ENCODE measurements at regions not wholly inside any gene's neighbourhood (a gene's known extent, or its start where the extent isn't known, plus 50 kb on each side); places are given as distances from the start of the nearest gene placed in this dataset.
"Not testable (repeated sequence)": the region's sequence is repeated elsewhere in the genome, so short reads cannot be mapped to it uniquely, and the experiment has no call there.

DNA sequence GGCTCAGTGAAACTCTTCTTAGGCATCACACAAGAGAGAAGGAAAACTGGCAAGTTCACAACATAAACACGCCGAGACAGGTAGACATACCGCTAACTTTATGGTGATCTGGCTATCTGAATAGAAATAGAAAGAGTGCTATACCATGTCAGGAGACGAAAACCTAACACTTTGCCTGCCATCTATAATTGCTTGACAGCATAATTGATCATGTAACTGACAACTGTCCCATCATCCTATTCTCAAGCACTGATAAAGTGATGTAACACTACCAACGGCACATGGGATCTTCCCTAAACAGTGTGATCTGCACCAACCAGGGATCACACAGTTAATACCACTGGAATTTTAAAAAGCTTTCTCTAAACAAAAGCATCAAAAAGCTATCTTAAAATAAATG lies 270.9 kb upstream of the NSMCE3 start:
- no peak for DNase-seq (ENCODE audit: low spot score in 2 of 2)
- H3K27ac Mint-ChIP-seq = no peak overlapping the region
- H3K36me3 Mint-ChIP-seq = no peaks in the 10 kb centered on the region
- no peak for ATAC-seq
- H3K9me3 Mint-ChIP-seq = peaks cover 0 to 3% of the 10 kb centered on the region in 2 donors

DNA sequence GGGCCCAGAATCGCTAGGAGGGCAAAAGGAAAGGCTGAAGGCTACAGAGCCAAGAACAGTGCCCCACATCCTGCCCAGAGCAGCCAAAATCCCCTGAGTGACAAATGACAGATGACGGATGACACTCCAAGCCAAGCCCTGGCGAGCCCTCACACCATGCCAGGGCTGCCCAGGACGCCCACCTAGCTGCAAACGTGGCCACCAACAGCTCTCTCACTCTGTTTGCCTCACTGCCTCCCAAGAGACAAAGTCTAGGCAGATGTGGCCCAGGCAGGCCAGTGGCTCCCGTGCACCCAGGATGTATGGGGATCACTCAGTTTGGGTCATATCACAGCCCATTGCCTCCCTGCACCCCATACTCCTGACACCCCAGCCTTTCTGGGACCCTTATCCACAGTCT lies 270.1 kb upstream of the NSMCE3 start:
- no peak for ATAC-seq
- no peaks in the 10 kb centered on the region for H3K9me3 Mint-ChIP-seq
- H3K36me3 Mint-ChIP-seq = no peaks in the 10 kb centered on the region
- no peak overlapping the region for H3K27ac Mint-ChIP-seq
- no peak for DNase-seq (ENCODE audit: low spot score in 2 of 2)

DNA sequence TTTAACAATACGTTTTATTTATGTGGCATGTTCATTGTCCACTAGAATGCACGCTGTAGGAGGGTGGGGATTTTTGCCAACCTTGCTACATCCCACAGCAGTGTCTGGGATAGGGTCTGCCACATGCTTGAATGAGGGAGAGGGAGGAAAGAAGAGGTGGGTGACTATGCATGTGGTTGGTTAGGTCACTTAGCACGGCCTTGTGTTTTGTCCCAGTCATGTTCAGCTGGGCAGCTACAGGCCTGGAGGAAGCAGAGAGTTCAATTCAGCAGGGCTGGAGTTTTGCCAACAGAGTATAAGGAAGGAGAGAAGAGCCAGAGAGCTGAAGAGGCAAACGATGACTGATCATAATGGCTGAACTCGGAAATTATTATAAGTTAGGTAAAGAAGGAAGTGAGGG lies 268.4 kb upstream of the NSMCE3 start:
- DNase-seq (ENCODE audit: low spot score in 2 of 2) (no peak), ATAC-seq (no peak)
- no peaks in the 10 kb centered on the region for H3K9me3 Mint-ChIP-seq
- H3K36me3 Mint-ChIP-seq = no peaks in the 10 kb centered on the region
- no peak overlapping the region for H3K27ac Mint-ChIP-seq

DNA sequence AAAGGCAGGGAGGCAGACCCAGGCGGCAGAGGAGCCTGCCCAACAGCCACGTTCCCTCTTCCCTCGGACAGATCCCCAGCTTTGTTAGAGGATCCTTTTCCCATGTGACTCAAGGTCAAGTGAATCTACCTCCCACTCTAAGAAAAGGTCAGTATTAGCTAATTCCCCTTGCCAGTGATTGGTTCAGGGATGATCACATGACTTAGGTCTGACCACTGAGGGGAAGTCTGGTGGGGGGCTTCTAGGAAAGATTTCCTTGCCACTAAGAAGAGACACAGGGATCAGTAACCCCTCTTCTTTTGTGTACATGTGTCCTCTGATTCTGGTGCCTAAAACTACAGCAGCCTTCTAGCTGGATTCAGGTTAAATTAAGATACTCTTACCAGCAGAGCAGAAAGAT lies 266.3 kb upstream of the NSMCE3 start:
- DNase-seq (ENCODE audit: low spot score in 2 of 2) (no peak), ATAC-seq (no peak)
- no peak overlapping the region for H3K27ac Mint-ChIP-seq
- no peaks in the 10 kb centered on the region for H3K9me3 Mint-ChIP-seq
- H3K36me3 Mint-ChIP-seq = no peaks in the 10 kb centered on the region

DNA sequence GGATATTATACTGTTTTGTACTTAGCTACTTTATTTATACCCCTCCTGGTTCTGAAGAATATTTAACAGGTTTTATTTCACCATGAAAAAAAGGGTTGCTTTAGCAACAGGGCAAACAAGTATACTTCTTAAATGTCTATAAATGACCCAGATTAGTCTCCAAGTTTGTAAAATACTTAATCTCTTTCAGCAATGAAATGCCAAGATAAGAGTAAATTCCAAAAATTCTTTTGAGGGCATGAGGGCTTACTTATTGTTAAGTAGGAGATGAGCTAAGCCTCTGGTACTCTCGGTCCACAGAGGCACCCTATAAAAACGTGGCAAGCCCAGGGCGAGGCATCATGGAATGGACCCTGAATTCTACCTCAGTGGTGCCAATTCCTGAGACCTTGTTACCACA lies 264.8 kb upstream of the NSMCE3 start:
- no peaks in the 10 kb centered on the region for H3K9me3 Mint-ChIP-seq
- ATAC-seq (no peak), DNase-seq (ENCODE audit: low spot score in 2 of 2) (no peak)
- H3K36me3 Mint-ChIP-seq = no peaks in the 10 kb centered on the region
- no peak overlapping the region for H3K27ac Mint-ChIP-seq

DNA sequence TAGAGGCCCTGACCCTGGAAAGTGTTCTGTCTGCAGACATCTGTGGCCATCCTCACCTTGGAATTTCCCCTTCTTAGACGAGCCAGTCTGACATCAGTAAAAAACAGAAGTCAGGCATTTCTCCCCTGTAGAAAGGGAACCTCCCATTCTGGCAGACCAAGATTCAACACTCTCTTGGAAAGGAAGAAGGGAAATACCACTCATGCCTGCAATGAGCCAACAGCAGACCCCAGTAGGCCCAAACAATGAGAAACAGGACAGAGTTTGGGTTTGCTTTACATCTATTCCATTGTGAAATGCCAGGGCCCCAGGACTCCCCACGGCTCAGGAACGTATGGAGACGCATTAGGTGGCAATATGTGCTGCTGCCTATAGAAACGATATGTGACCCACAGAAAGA lies 264.0 kb upstream of the NSMCE3 start:
- no peak for DNase-seq (ENCODE audit: low spot score in 2 of 2)
- no peaks in the 10 kb centered on the region for H3K36me3 Mint-ChIP-seq
- H3K27ac Mint-ChIP-seq = no peak overlapping the region
- H3K9me3 Mint-ChIP-seq = no peaks in the 10 kb centered on the region
- ATAC-seq = no peak

DNA sequence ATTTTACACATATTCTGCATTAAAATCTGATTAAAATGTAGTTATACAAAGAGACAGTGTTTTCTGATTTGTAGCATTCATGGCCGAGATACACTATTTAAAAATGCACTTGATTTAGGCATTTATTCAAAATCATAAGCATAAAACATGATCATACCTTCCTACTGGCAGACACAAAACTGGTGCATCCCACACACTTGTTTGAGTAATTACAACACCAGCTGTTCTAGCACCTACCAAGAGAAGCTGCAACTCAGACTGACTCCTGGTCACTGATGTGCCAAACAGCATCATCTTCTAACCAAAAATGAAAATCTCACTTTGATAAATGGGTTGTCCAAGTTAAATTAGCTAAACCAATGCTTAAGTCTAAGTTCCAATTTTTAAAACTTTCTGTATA lies 262.7 kb upstream of the NSMCE3 start:
- no peak for DNase-seq (ENCODE audit: low spot score in 2 of 2)
- no peaks in the 10 kb centered on the region for H3K9me3 Mint-ChIP-seq
- ATAC-seq = no peak
- no peaks in the 10 kb centered on the region for H3K36me3 Mint-ChIP-seq
- no peak overlapping the region for H3K27ac Mint-ChIP-seq

DNA sequence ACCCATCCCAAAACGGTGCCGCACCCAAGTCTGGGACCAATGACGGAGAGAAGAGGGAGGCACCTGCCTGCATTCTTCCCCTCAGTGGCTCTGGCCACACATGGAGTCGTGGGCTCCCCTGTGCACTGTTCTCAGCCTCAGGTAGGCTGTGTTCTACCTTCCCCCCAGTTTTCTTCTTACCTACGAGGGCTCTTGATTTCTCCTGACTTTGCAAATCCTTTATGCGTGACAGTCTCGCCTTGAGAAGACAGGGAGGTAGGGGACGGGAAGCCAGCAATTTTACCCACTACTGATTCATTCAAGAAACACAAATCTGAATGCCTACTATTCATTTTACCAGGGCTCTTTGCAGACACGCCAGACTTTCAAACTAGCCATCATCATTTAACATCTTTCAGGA lies 261.3 kb upstream of the NSMCE3 start:
- H3K27ac Mint-ChIP-seq = no peak overlapping the region
- ATAC-seq (no peak), DNase-seq (ENCODE audit: low spot score in 2 of 2) (no peak)
- no peaks in the 10 kb centered on the region for H3K36me3 Mint-ChIP-seq
- no peaks in the 10 kb centered on the region for H3K9me3 Mint-ChIP-seq

DNA sequence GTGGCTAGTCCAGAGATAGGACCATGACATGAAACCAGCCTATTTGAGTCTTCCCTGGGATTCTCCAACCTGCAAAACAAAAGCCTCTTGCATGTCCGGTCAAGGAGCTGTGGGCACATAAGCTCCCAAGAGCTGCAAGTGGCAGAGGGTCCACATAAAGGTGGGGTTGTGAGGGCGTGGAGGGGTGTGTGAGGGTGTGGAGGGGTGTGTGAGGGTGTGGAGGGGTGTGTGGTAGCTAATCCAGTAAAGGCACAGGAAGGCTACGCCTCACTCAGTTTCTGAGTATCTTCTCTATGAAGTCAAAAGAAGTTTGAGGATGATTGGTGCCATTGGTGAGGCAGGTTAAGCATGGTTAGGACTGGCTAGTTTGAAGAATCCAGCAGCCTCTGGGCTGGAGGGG lies 259.4 kb upstream of the NSMCE3 start:
- H3K27ac Mint-ChIP-seq = no peak overlapping the region
- ATAC-seq (no peak), DNase-seq (ENCODE audit: low spot score in 2 of 2) (no peak)
- H3K36me3 Mint-ChIP-seq = no peaks in the 10 kb centered on the region
- no peaks in the 10 kb centered on the region for H3K9me3 Mint-ChIP-seq

DNA sequence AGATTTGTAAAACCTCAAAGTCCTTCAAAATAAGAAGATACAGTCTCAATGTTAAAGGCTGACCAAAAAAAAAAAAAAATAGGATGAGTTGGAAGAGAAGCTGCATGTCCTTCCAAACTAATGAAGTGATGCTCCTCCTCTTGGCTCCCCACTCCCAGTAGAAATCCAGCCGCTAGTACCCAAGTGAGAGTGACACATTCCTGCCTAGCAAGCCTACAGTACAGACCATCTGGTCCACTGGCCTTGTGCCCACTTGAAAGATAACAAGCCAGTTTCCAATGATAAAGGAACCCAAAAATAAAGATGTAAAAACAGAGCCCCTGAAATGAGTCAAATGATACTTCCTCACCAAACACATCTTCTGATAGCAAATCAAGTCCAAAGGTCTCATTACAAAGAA lies 258.7 kb upstream of the NSMCE3 start:
- no peaks in the 10 kb centered on the region for H3K36me3 Mint-ChIP-seq
- ATAC-seq = no peak
- H3K9me3 Mint-ChIP-seq = no peaks in the 10 kb centered on the region
- no peak for DNase-seq (ENCODE audit: low spot score in 2 of 2)
- H3K27ac Mint-ChIP-seq = no peak overlapping the region

DNA sequence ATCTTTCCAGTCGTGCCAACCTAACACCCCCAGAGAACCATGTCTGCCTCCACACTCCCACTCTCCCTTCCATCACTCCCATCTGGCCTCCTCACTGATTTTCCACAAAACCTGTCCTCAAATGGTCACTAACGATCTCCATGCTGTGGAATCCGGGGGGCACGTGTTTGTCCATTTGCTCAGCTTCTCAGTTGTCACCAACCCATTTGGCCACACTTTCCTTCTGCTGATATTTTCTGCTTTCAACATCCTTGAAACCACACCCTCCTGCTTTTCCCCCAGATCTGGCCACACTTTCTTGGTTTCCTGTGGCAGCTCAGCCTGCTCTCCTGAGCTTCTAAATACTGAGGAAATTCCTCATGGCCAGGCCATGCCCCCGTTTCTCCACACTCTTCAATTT lies 257.2 kb upstream of the NSMCE3 start:
- DNase-seq (ENCODE audit: low spot score in 2 of 2) = no peak
- no peaks in the 10 kb centered on the region for H3K9me3 Mint-ChIP-seq
- H3K27ac Mint-ChIP-seq = peak overlapping the region in 1 of 2 donors; percentile 62
- ATAC-seq = no peak
- no peaks in the 10 kb centered on the region for H3K36me3 Mint-ChIP-seq

DNA sequence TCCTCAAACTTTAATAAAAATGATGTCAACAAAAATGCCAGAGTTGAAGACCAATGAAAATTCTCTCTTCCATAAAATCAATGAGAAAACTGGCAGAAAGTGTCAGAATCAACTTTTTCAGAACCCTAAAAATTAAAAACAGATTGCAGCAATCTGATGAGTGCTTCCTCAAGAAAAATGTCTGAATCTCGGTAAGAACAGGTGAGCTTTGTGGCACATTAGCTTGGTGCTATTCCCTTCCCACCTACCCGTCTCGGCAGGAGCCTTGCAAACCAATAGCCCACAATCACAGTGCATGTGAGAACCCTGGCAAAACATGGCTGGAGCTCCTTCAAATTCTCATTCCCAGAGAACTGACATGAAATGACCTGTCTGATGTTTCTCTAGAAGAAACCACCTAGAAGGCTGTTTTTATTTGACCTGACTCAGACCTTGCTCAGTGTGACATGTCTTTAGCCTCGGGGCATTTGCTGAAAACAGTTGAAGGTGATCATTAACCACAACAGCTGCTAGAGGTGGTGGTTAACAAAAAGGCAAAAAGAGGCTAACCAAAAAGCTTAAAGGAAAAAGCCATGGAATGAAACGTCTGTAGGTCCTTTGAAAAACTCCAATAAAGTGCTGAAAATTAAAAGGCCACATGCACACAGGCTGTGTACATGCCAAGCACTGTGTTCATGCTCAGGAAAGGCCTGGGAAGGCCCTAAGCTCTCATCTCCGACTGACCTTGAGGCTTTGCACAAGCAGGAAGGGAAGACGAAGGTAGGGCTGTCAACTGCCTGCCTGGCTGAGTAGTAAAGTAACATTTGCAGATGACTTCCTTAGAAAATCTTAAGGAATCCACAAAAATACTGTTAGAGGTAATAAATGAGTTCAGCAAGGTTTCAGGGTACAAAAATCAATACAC lies 253.0 kb upstream of the NSMCE3 start:
- ATAC-seq (no peak), DNase-seq (ENCODE audit: low spot score in 2 of 2) (no peak)
- H3K9me3 Mint-ChIP-seq = peaks cover 11 to 13% of the 10 kb centered on the region in 2 donors
- no peak overlapping the region for H3K27ac Mint-ChIP-seq
- H3K36me3 Mint-ChIP-seq = peaks cover 0 to 7% of the 10 kb centered on the region in 2 donors

DNA sequence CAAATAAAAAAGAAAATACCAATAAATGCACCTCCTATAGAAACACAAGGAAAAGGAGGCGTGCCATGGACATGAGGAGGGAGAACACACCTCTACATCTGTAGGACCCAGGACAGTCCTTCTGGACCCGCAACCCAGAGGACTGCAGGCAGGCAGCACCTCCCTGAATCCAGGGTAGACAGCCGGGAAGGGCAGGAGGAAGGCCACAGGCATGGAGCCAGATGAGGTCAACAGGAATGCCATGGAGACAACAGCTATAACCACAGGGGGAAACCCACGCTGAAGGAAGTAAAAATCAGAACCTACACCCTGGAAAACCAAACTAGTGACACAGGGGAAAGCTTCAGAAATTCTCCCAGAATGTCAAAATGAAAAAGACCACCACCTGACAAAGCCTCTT lies 248.8 kb upstream of the NSMCE3 start:
- H3K9me3 Mint-ChIP-seq = peaks cover 11 to 13% of the 10 kb centered on the region in 2 donors
- ATAC-seq (no peak), DNase-seq (ENCODE audit: low spot score in 2 of 2) (no peak)
- H3K36me3 Mint-ChIP-seq = peaks cover 0 to 7% of the 10 kb centered on the region in 2 donors
- H3K27ac Mint-ChIP-seq = no peak overlapping the region

DNA sequence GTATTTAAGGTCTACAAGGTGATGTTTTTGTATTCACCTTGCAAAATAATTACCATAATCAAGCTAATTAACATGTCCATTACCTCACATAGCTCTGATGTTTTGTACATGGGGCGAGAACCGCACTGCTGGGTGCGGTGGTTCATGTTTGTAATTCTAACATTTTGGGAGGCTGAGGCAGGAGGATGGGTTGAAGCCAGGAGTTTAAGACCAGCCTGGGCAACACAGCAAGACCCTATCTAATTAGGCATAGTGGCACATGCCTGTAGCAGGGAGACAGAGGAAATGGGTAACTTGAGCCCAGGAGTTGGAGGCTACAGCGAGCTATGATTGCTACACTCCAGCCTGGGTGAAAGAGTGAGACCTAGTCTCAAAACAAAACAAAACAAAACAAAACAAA lies 248.2 kb upstream of the NSMCE3 start:
- ATAC-seq (no peak), DNase-seq (ENCODE audit: low spot score in 2 of 2) (no peak)
- Mint-ChIP-seq H3K9me3 (peaks cover 11 to 13% of the 10 kb centered on the region in 2 donors), H3K27ac (no peak overlapping the region), H3K36me3 (peaks cover 0 to 7% of the 10 kb centered on the region in 2 donors)

DNA sequence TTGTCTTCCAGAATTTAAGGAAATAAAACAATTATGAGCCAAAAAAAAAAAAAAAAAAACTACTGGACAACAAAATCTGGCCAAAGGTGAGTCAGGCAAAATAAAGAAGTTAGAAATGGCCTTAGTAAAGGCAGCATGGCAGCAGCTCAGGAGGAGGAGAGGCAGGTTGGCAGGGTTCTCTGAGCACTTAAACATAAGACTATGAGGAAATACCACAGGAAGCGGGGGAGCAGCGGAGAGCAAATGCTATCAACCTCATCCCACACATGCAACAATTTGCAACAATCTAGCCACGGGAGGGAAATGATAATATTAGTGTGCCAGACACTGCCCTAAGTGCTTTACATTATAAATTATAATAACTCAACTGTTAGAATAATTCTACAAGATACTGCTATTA lies 247.3 kb upstream of the NSMCE3 start:
- no peak for ATAC-seq

DNA sequence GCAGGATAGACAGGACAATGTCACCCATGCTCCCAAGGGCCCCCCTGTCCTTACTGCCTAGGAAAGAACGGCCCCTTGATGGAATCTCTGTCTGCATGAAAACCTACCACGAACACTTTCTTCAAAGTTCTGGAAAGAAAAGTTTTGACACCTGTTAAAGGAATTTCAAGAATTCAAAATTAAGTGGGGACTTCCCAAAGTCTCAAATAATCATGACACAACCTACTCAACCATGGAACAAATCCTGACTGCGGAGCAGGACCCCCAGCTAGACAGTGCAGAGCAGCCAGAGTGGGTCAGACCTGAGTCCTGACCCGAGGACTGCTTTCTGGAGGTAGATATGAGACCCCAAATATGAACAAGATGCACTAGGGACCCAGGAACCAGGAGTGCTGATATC lies 245.3 kb upstream of the NSMCE3 start:
- DNase-seq (ENCODE audit: low spot score in 2 of 2) = no peak
- Mint-ChIP-seq H3K36me3 (peaks cover 0 to 5% of the 10 kb centered on the region in 2 donors), H3K27ac (no peak overlapping the region), H3K9me3 (peaks cover 10 to 13% of the 10 kb centered on the region in 2 donors)
- no peak for ATAC-seq

More for the DNA sequence above, 247.3 kb upstream of the NSMCE3 start:
- Mint-ChIP-seq H3K36me3 (peaks cover 0 to 7% of the 10 kb centered on the region in 2 donors), H3K9me3 (peaks cover 11 to 13% of the 10 kb centered on the region in 2 donors), H3K27ac (no peak overlapping the region)
- DNase-seq (ENCODE audit: low spot score in 2 of 2) = no peak

DNA sequence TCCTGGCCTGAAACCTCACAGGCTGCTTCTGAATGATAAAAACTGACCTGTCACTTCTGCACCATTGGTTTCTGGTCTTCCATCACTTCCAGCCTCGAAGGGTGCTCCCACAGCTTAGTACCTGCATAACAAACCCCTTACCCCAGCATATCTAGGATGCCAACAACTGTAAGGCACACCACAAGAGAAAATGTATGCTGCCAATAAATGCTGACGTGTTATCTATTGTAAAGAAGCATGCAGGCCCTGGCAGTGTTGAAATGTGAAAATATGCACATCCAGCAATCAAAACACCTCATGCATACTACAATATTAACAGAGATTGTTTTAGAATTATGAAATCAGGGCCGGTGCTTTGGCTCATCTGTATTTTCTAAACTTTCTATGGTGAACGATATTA lies 242.0 kb upstream of the NSMCE3 start:
- ATAC-seq (no peak), DNase-seq (ENCODE audit: low spot score in 2 of 2) (no peak)
- Mint-ChIP-seq H3K9me3 (peaks cover 8 to 11% of the 10 kb centered on the region in 2 donors), H3K36me3 (peaks cover 0 to 10% of the 10 kb centered on the region in 2 donors), H3K27ac (no peak overlapping the region)

DNA sequence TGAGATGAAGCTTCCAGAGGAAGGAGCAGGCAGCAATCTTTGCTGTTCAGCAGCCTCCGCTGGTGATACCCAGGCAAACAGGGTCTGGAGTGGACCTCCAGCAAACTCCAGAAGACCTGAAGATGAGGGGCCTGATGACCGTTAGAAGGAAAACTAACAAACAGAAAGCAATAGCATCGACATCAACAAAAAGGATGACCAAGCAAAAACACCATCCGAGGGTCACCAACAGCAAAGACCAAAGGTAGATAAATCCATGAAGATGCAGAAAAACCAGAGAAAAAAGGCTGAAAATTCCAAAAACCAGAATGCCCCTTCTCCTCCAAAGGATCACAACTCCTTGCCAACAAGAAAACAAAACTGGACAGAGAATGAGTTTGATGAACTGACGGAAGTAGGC lies 235.9 kb upstream of the NSMCE3 start:
- ATAC-seq; H3K27ac Mint-ChIP-seq; DNase-seq (ENCODE audit: low spot score in 2 of 2): not testable (repeated sequence)
- peaks cover 0 to 20% of the 10 kb centered on the region in 2 donors for H3K36me3 Mint-ChIP-seq
- H3K9me3 Mint-ChIP-seq = peaks cover 14 to 18% of the 10 kb centered on the region in 2 donors

Measured in activated naive CD4-positive, alpha-beta T cell treated with anti-CD3 and anti-CD28 coated beads, Interleukin-2, amount 50 U/mL, for 72 hours (primary cell).